Fibroblast of skin of right biceps (primary cell): ENCODE measurements at regions not wholly inside any gene's neighbourhood (a gene's known extent, or its start where the extent isn't known, plus 50 kb on each side); places are given as distances from the start of the nearest gene placed in this dataset.
A peak's percentile ranks its signal among the peaks of the same experiment; 100 is the strongest.
"Not testable (repeated sequence)": the region's sequence is repeated elsewhere in the genome, so short reads cannot be mapped to it uniquely, and the experiment has no call there.

Experiments
- DNase-seq: peaks from one replicate; pipeline ENCODE4 v3.0.0-alpha.2; 2013

GRCh38 chr1:228825041-228825440 lies 89.8 kb downstream of the RHOU start:
- no peak for DNase-seq

- DNase-seq: no peak
Observed at GRCh38 chr1:228825840-228826484, 90.7 kb downstream of the RHOU start.

- no peak for DNase-seq
Observed at GRCh38 chr1:228827019-228827418, 91.7 kb downstream of the RHOU start.

GRCh38 chr1:228828151-228828550 lies 92.9 kb downstream of the RHOU start:
- DNase-seq: no peak

- DNase-seq: no peak
Observed at GRCh38 chr1:228830185-228830953, 95.1 kb downstream of the RHOU start.

- DNase-seq: peak; percentile 68
Observed at GRCh38 chr1:228830954-228831481, 95.7 kb downstream of the RHOU start.

GRCh38 chr1:228833911-228834688 lies 98.8 kb downstream of the RHOU start:
- DNase-seq: peak; percentile 31

GRCh38 chr1:228835456-228835855 lies 100.2 kb downstream of the RHOU start:
- no peak for DNase-seq

GRCh38 chr1:228835911-228836310 lies 100.6 kb downstream of the RHOU start:
- DNase-seq: no peak

- DNase-seq: no peak
Observed at GRCh38 chr1:228836427-228836826, 101.1 kb downstream of the RHOU start.

- DNase-seq: no peak
Observed at GRCh38 chr1:228837032-228837431, 101.8 kb downstream of the RHOU start.

GRCh38 chr1:228837817-228838716 lies 102.8 kb downstream of the RHOU start:
- peak; percentile 41 for DNase-seq

GRCh38 chr1:228838717-228839500 lies 103.6 kb downstream of the RHOU start:
- peak; percentile 21 for DNase-seq

GRCh38 chr1:228839656-228840055 lies 104.4 kb downstream of the RHOU start:
- DNase-seq: no peak

- no peak for DNase-seq
Observed at GRCh38 chr1:228841632-228842031, 106.4 kb downstream of the RHOU start.

- DNase-seq: peak; percentile 76
Observed at GRCh38 chr1:228842094-228842775, 107.0 kb downstream of the RHOU start.

- DNase-seq: no peak
Observed at GRCh38 chr1:228845101-228845500, 109.8 kb downstream of the RHOU start.

- DNase-seq: no peak
Observed at GRCh38 chr1:228846952-228847351, 111.7 kb downstream of the RHOU start.

GRCh38 chr1:228847451-228847850 lies 112.2 kb downstream of the RHOU start:
- DNase-seq: not testable (repeated sequence)

- no peak for DNase-seq
Observed at GRCh38 chr1:228848406-228848805, 113.1 kb downstream of the RHOU start.

- DNase-seq: no peak
Observed at GRCh38 chr1:228849011-228849541, 113.8 kb downstream of the RHOU start.
